GM23248 (cell line): ENCODE measurements at regions not wholly inside any gene's neighbourhood (a gene's known extent, or its start where the extent isn't known, plus 50 kb on each side); places are given as distances from the start of the nearest gene placed in this dataset.
A peak's percentile ranks its signal among the peaks of the same experiment; 100 is the strongest.

Experiments used
- DNase-seq: peaks from one replicate; pipeline ENCODE4 v3.0.0-alpha.2; 2015
- H2AFZ ChIP-seq: fragments of 200-600 bp; sonication (generic); 2 replicates; pipeline ENCODE4 v1.6.1; 2016; ENCODE audit warnings: antibody characterized with exemption
- H3F3A ChIP-seq: fragments of 200-600 bp; sonication (generic); 2 replicates; pipeline ENCODE4 v1.6.1; 2016; ENCODE audit warnings: mild to moderate bottlenecking, antibody characterized with exemption, mixed run types; ENCODE audit not compliant: insufficient read depth
- H3K27ac ChIP-seq: fragments of 200-600 bp; sonication (generic); 2 replicates; pipeline ENCODE4 v1.5.1; 2016; ENCODE audit warnings: mild to moderate bottlenecking
- H3K27me3 ChIP-seq: fragments of 200-600 bp; sonication (generic); replicated peaks from 2 replicates; pipeline ENCODE4 v1.6.1; 2016; ENCODE audit warnings: mild to moderate bottlenecking; ENCODE audit not compliant: insufficient read depth
- H3K36me3 ChIP-seq: fragments of 200-600 bp; sonication (generic); 2 replicates; pipeline ENCODE4 v1.6.1; 2016; ENCODE audit warnings: low read depth, mild to moderate bottlenecking
- H3K4me1 ChIP-seq: fragments of 200-600 bp; sonication (generic); 2 replicates; pipeline ENCODE4 v1.6.1; 2016; ENCODE audit warnings: mild to moderate bottlenecking; ENCODE audit not compliant: insufficient read depth
- H3K4me2 ChIP-seq: fragments of 200-600 bp; sonication (generic); one replicate; pipeline ENCODE4 v1.6.1; 2016; ENCODE audit warnings: mild to moderate bottlenecking; ENCODE audit not compliant: unreplicated experiment
- H3K4me3 ChIP-seq: fragments of 200-600 bp; sonication (generic); 2 replicates; pipeline ENCODE4 v1.5.1; 2016; ENCODE audit warnings: mild to moderate bottlenecking
- H3K79me2 ChIP-seq: fragments of 200-600 bp; sonication (generic); 2 replicates; pipeline ENCODE4 v1.6.1; 2016; ENCODE audit warnings: mild to moderate bottlenecking; ENCODE audit not compliant: insufficient read depth
- H3K9ac ChIP-seq: fragments of 200-600 bp; sonication (generic); 2 replicates; pipeline ENCODE4 v1.6.1; 2016; ENCODE audit warnings: mild to moderate bottlenecking
- H3K9me2 ChIP-seq: fragments of 200-600 bp; sonication (generic); 2 replicates; pipeline ENCODE4 v1.6.1; 2016; ENCODE audit warnings: mixed run types, mild to moderate bottlenecking, moderate library complexity; ENCODE audit not compliant: insufficient read depth
- H3K9me3 ChIP-seq: fragments of 200-600 bp; sonication (generic); one replicate; pipeline ENCODE4 v1.6.1; 2017; ENCODE audit warnings: low read depth
- H4K20me1 ChIP-seq: fragments of 200-600 bp; sonication (generic); 2 replicates; pipeline ENCODE4 v1.6.0; 2016; ENCODE audit not compliant: insufficient read depth
- EZH2 ChIP-seq: fragments of 200-600 bp; sonication (generic); IDR thresholded peaks from 2 replicates; pipeline ENCODE4 v1.6.1; 2018; ENCODE audit warnings: antibody characterized with exemption, mild to moderate bottlenecking; ENCODE audit not compliant: insufficient read depth, poor library complexity, severe bottlenecking
- EZH2phosphoT487 ChIP-seq: fragments of 200-600 bp; sonication (generic); IDR thresholded peaks from 2 replicates; pipeline ENCODE4 v1.6.1; 2018; ENCODE audit warnings: antibody characterized with exemption, moderate library complexity, mild to moderate bottlenecking, low read depth; ENCODE audit not compliant: insufficient read depth
- WGBS, 2 experiments: methylation state at CpG; one replicate each; pipeline ENCODE4 v1.1.6; 2015 to 2017; ENCODE audit warnings: low lambda C conversion rate in 2 of 2, low coverage in 1 of 2; ENCODE audit errors: missing lambda C conversion rate in 2 of 2; 5-methylcytosine and 5-hydroxymethylcytosine counted together
- in situ Hi-C: fragments of 300-500 bp; cut with MboI; formaldehyde crosslinking; loops from 2 replicates; pipeline ENCODE4 v1.15.0; 2020

DNA sequence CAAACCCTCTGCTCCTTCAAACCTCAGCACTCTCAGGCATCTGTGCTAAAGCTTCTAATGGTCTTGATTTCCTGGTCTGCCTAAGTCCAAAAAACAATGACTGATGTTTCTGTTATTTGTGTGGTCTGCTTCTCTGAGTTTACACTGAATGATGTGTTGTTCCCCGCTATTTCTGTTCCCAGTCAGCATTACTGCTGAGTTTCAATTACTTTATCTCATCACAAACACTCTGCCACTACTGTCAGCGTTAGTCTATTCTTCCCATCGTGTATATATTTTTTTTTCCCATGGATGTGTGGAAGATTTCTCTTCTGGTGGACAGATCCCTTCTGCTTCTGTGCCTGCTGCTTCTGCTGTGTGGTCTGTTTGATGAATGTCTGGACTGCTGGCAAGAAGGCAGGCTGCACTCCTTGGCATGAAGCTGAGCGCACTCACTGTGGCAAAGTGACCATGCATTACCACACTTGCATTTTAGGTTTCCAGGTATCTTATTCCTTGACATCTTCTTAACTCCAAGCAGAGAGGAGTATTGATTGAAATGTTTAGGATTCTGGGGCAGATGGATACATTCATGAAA lies 106.9 kb upstream of the PAQR3 start:
- Histone ChIP-seq H3K9ac (no peak overlapping the region), H3K9me2 (no peaks in the 10 kb centered on the region), H4K20me1 (no peaks in the 10 kb centered on the region), H3K36me3 (no peaks in the 10 kb centered on the region), H3K4me3 (no peak overlapping the region), H3K4me1 (no peaks in the 10 kb centered on the region), H3K9me3 (no peaks in the 10 kb centered on the region), H3F3A (no peaks in the 10 kb centered on the region), H3K27ac (no peak overlapping the region), H3K4me2 (no peak overlapping the region), H2AFZ (no peak overlapping the region), H3K27me3 (no peaks in the 10 kb centered on the region), H3K79me2 (no peaks in the 10 kb centered on the region)
- WGBS, 2 experiments: 65 to 66% methylated on average over 4 of the region's 4 CpGs
- TF ChIP-seq EZH2 (no peak), EZH2phosphoT487 (no peak)
- in situ Hi-C loops: no loop called here
- no peak for DNase-seq

DNA sequence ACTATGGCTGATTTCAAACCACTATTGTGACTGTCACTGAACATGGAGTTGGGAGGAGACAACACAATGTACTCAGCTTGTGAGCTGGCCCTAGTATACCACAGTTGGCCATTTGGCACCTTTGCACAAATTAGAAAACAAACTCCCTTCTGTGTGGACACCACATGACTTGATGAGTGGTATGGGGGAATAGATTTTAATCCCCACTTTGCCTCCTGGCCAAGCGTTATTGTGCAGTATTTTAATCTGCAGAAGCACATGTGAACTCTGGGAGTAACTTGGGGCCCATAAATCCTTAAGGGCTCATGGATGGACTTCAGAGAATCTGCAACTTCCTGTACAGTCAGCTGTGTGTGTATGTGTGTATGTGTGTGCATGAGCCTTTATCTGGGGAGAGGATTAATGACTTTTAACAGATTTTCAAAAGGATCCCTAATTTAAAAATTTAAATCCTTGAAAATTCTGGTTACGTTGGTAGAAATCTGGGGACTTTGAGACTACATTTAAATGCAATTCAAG lies 105.0 kb upstream of the PAQR3 start:
- in situ Hi-C loops: no loop called here
- Histone ChIP-seq H3K9ac (no peak overlapping the region), H3K4me2 (no peak overlapping the region), H4K20me1 (no peaks in the 10 kb centered on the region), H3K9me2 (no peaks in the 10 kb centered on the region), H3K36me3 (no peaks in the 10 kb centered on the region), H3K4me1 (no peaks in the 10 kb centered on the region), H2AFZ (no peak overlapping the region), H3K27ac (no peak overlapping the region), H3K9me3 (no peaks in the 10 kb centered on the region), H3F3A (no peaks in the 10 kb centered on the region), H3K27me3 (no peaks in the 10 kb centered on the region), H3K4me3 (no peak overlapping the region), H3K79me2 (no peaks in the 10 kb centered on the region)
- WGBS, 2 experiments: 77 to 92% methylated on average over 2 of the region's 2 CpGs
- TF ChIP-seq EZH2 (no peak), EZH2phosphoT487 (no peak)
- DNase-seq: no peak

DNA sequence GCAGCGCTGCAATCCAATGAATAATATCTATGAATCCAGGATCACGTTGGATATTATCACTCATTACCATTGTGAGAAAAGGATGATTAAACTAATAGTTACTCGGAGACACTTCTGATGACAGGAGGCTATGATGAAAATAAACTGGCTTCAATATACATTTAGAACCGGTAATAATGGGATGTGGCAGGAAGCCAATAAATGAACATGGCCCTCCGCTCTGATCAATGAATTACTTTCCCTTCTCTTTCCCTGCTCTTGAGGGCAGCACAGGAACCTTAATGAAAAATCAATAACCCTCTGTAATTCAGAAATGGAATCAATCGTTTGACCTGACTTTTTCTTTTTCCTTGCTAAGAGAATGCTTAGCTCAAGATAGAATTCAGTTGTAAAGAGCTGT lies 103.9 kb upstream of the PAQR3 start:
- WGBS, 2 experiments: 80 to 82% methylated on average over 6 of the region's 6 CpGs
- in situ Hi-C loops: no loop called here

DNA sequence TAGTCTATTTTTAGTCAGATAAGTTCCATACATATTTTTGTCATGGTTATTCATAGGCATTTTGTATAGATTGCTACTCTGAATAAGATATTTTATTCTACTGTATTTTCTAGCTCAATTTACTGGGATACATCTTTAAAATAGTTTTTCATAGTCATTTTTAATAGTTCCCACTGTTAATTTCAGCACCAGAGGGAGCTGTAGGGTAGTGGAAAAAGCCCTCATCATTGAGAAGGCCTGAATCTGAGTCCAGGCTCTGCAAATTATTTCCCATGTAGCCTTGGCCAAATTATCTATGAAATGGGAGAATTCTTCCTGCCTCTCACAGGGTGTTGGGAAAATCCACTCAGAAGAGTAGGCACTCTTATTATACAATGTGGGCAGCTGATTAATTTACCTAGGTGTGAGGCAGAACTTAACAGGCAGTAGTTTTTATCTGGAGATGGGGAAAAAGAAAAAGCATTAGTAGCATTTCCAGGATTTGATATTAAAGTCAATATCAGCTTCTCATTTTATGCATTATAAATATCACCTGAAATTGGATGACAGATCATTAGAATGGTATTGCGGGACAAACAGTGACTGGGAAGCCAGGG lies 102.9 kb upstream of the PAQR3 start:
- no peaks in the 10 kb centered on the region for H3K79me2 ChIP-seq
- H3K4me2 ChIP-seq: no peak overlapping the region
- TF ChIP-seq EZH2: no peak
- no peak for TF ChIP-seq EZH2phosphoT487
- H3K9ac ChIP-seq: no peak overlapping the region
- H3K27me3 ChIP-seq: no peaks in the 10 kb centered on the region
- no peaks in the 10 kb centered on the region for H3K9me3 ChIP-seq
- H3K4me3 ChIP-seq: no peak overlapping the region
- H4K20me1 ChIP-seq: no peaks in the 10 kb centered on the region
- no peak overlapping the region for H2AFZ ChIP-seq
- no peak overlapping the region for H3K27ac ChIP-seq
- no peaks in the 10 kb centered on the region for H3F3A ChIP-seq
- no peaks in the 10 kb centered on the region for H3K4me1 ChIP-seq
- no peaks in the 10 kb centered on the region for H3K9me2 ChIP-seq
- H3K36me3 ChIP-seq: no peaks in the 10 kb centered on the region
- in situ Hi-C loops: no loop called here
- peak; percentile 57 for DNase-seq
- 85 to 91% methylated on average over 1 of the region's 1 CpG for WGBS, 2 experiments

More for the DNA sequence above, 103.9 kb upstream of the PAQR3 start:
- Histone ChIP-seq H4K20me1 (no peaks in the 10 kb centered on the region), H3K36me3 (no peaks in the 10 kb centered on the region), H3K9me3 (no peaks in the 10 kb centered on the region), H3K79me2 (no peaks in the 10 kb centered on the region), H3K9me2 (no peaks in the 10 kb centered on the region), H3K4me3 (no peak overlapping the region), H3K4me2 (no peak overlapping the region), H3K27ac (no peak overlapping the region), H2AFZ (no peak overlapping the region), H3F3A (no peaks in the 10 kb centered on the region), H3K27me3 (no peaks in the 10 kb centered on the region), H3K9ac (no peak overlapping the region), H3K4me1 (no peaks in the 10 kb centered on the region)
- DNase-seq: no peak
- no peak for TF ChIP-seq EZH2phosphoT487
- TF ChIP-seq EZH2: no peak

DNA sequence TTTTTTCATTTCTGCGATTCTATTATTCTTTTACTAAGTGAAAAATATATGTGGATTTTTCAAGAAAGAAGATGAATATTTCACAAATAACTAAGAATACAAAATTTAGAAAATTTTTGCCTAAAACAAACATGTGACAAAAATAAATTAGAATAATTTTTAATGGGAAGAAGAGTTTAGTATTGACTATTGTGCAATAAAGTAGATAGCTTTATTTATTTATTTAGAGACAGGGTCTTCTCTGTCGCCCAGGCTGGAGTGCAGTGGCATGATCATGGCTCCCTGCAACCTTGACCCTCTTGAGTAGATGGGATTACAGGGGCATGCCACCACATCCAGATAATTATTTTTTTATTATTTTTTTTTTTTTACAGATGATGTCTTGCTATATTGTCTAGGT lies 95.3 kb upstream of the PAQR3 start:
- TF ChIP-seq EZH2phosphoT487 (no peak), EZH2 (no peak)
- in situ Hi-C loops: no loop called here
- Histone ChIP-seq H4K20me1 (no peaks in the 10 kb centered on the region), H3K9ac (no peak overlapping the region), H3K4me2 (no peak overlapping the region), H3K4me3 (no peak overlapping the region), H3K4me1 (no peaks in the 10 kb centered on the region), H3K9me3 (no peaks in the 10 kb centered on the region), H2AFZ (no peak overlapping the region), H3K79me2 (no peaks in the 10 kb centered on the region), H3K27me3 (peaks cover 3% of the 10 kb centered on the region), H3K36me3 (no peaks in the 10 kb centered on the region), H3K9me2 (no peaks in the 10 kb centered on the region; the same call in 1 of the 2 replicates), H3F3A (no peaks in the 10 kb centered on the region), H3K27ac (no peak overlapping the region)
- 66 to 69% methylated on average over 2 of the region's 2 CpGs for WGBS, 2 experiments
- no peak for DNase-seq
